SJCRH30 (cell line): ENCODE measurements at regions not wholly inside any gene's neighbourhood (a gene's known extent, or its start where the extent isn't known, plus 50 kb on each side); places are given as distances from the start of the nearest gene placed in this dataset.

ENCODE experiments used
- DNase-seq, 2 experiments: peaks; one replicate each; pipeline ENCODE4 v3.0.0-alpha.2; 2015 to 2020
- H3K27ac ChIP-seq: fragments of 250-450 bp; sonication (Bioruptor Pico); 2 replicates; pipeline ENCODE4 v1.5.1; 2020; ENCODE audit warnings: mild to moderate bottlenecking, moderate library complexity
- H3K27me3 ChIP-seq: fragments of 250-450 bp; sonication (Bioruptor Pico); 2 replicates; pipeline ENCODE4 v1.5.1; 2020; ENCODE audit warnings: mild to moderate bottlenecking, moderate library complexity
- H3K36me3 ChIP-seq: fragments of 250-450 bp; sonication (Bioruptor Pico); 2 replicates; pipeline ENCODE4 v1.5.1; 2020; ENCODE audit warnings: mild to moderate bottlenecking, moderate library complexity
- H3K4me1 ChIP-seq: fragments of 250-450 bp; sonication (Bioruptor Pico); 2 replicates; pipeline ENCODE4 v1.5.1; 2020; ENCODE audit warnings: mild to moderate bottlenecking, moderate library complexity
- H3K4me3 ChIP-seq: fragments of 250-450 bp; sonication (Bioruptor Pico); 2 replicates; pipeline ENCODE4 v1.5.1; 2020; ENCODE audit warnings: mild to moderate bottlenecking, moderate library complexity
- H3K9me3 ChIP-seq: fragments of 250-450 bp; sonication (Bioruptor Pico); replicated peaks from 2 replicates; pipeline ENCODE4 v1.5.1; 2020; ENCODE audit warnings: mild to moderate bottlenecking, moderate library complexity

DNA sequence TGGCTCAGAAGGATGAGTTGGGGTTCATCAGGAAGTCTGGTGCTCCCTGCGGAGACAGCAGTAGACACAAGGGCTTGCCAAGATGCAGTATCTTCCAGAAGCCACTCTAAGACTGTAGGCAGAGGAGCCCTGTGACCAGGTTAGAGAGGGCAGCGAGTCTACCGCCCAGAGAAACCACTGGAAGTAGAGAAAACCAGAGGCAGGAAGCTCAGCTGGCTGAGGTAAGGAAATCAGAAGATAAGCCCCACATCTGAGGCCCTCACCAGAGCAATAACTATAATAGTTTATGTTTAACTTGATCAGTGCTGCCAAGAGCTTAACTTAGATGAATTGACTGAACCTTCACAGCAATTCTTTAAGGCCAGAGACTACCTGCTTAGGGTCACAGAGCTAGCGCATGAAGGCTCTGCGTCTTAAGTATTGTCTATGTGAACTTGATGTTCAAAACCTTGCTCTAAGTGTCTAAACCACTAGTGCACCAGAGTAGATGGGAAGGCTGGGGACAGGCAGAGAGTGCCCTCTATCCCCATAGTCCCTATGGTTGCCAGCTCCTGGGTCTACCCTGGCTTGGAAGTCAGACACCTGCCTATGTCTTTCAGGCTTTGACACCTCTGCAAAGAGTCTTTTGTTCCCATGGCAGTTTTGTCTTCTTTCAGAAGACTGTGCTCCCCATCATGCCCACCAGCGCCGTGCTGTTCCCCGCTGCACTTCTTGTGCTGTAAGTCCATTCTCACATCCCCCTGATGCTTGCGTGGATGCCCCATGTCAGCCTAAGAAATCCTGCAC lies 228.2 kb upstream of the KLF4 start:
- Histone ChIP-seq H3K27ac (no peak overlapping the region), H3K4me1 (peaks cover 10% of the 10 kb centered on the region), H3K4me3 (no peak overlapping the region), H3K27me3 (no peaks in the 10 kb centered on the region), H3K9me3 (no peaks in the 10 kb centered on the region), H3K36me3 (no peaks in the 10 kb centered on the region)
- peak in 1 of 2 experiments; percentile 57 for DNase-seq

DNA sequence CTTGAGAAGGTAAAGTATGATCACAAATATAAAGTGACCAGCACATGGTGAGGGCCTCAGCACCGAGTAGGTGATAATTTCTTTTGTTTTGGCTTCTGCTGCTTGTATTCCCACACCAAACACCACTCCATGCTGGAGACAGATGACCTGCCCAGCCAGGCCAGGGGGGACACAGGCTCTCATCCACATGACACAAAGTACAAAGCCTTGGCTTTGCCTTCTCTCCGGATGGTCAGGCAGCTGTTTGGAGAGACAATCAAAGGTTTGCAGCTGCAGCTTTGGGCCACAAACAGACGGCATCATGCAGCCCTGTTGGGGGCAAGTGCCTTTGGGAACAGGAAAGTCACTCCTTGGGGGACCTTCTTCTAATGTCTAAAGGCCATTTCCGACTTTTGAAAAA lies 226.2 kb upstream of the KLF4 start:
- H3K27me3 ChIP-seq: no peaks in the 10 kb centered on the region
- peaks cover 28% of the 10 kb centered on the region for H3K4me1 ChIP-seq
- H3K27ac ChIP-seq: no peak overlapping the region
- no peaks in the 10 kb centered on the region for H3K36me3 ChIP-seq
- H3K9me3 ChIP-seq: no peaks in the 10 kb centered on the region
- DNase-seq: no peak
- H3K4me3 ChIP-seq: no peak overlapping the region

DNA sequence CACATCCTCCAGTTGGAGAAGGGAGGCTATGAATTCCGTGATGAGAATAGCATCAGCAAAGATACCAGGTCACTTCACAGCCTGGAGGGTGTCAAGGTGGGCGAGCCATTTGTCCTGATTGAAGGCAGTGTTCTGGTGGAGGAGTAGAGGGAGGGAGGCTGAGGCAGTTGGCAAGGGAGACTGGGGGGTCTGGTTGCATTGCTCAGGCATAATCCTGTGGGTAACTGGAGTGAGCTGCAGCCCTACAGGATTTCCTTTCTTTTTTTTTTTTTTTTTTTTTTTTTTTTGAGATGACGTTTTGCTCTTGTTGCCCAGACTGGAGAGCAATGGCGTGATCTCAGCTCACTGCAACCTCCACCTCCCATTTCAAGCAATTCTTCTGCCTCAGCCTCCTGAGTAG lies 223.9 kb upstream of the KLF4 start:
- H3K36me3 ChIP-seq: no peaks in the 10 kb centered on the region
- H3K27me3 ChIP-seq: no peaks in the 10 kb centered on the region
- H3K4me3 ChIP-seq: no peak overlapping the region
- H3K27ac ChIP-seq: no peak overlapping the region
- H3K4me1 ChIP-seq: peaks cover 27% of the 10 kb centered on the region
- no peak for DNase-seq
- no peaks in the 10 kb centered on the region for H3K9me3 ChIP-seq

DNA sequence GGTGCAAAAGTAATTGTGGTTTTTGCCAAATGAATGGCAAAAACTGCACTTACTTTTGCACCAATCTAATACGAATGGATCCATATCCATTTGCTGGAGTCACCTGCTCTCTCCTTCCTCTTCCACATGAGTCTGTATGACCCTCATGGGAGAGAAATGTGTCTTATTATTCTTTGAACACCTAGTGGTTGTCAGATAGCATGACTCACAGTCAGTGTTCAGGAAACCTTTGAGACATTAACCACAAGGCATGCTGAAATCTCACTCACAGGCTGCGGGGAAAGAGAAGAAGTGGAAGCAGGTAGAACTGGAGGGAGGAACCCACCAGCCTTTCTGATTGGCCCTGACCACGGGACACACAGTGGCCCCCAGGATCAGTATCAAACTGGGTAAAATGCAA lies 222.8 kb upstream of the KLF4 start:
- H3K36me3 ChIP-seq: no peaks in the 10 kb centered on the region
- H3K27ac ChIP-seq: no peak overlapping the region
- peaks cover 32% of the 10 kb centered on the region for H3K4me1 ChIP-seq
- no peaks in the 10 kb centered on the region for H3K9me3 ChIP-seq
- H3K27me3 ChIP-seq: no peaks in the 10 kb centered on the region
- H3K4me3 ChIP-seq: no peak overlapping the region
- DNase-seq: no peak

DNA sequence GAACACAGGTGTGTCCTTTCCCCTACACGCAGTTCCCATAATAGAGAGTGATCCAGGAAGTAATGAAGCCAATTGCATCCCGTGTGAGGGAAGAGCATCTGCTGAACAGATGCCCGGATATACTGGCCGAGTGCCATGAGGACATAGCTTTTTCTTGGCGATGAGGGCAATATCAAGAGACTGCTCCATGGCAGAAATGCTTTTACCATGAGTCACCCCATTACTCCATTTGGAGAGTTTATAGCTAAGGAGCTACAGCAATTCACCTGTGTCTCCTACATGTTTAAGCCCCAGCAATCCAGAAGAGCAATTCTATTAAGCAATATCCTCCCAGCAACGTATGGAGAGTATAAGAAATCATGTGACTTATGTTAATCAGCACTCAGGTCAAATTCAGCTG lies 222.0 kb upstream of the KLF4 start:
- no peak overlapping the region for H3K4me3 ChIP-seq
- peak overlapping the region; percentile 9; the same call in 1 of the 2 replicates for H3K27ac ChIP-seq

DNA sequence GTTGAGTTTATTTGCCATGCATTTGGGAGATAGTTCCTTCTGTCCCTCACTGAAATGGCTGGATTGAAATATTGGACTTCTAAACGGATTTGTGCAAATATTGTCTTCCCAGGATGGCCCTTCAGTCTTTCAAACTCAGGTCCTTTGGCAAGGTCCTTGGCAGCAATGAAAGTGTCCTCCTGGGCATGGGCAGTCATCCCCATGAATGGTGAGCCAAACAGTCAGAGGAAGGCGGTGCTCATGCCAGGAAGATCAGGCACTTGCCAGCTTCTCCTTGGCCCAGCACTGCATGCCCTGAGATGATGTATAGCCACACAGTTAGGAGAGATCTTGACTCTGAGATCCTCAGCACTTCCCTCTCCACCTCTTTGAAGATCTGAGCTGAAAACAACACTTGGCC lies 221.4 kb upstream of the KLF4 start:
- DNase-seq: no peak
- Histone ChIP-seq H3K9me3 (no peaks in the 10 kb centered on the region), H3K27me3 (no peaks in the 10 kb centered on the region), H3K36me3 (no peaks in the 10 kb centered on the region), H3K27ac (peak overlapping the region; percentile 9; the same call in 1 of the 2 replicates), H3K4me3 (no peak overlapping the region), H3K4me1 (peaks cover 40% of the 10 kb centered on the region)

More for the DNA sequence above, 222.0 kb upstream of the KLF4 start:
- Histone ChIP-seq H3K27me3 (no peaks in the 10 kb centered on the region), H3K36me3 (no peaks in the 10 kb centered on the region), H3K9me3 (no peaks in the 10 kb centered on the region), H3K4me1 (peaks cover 39% of the 10 kb centered on the region)
- DNase-seq: peak; percentile 86 to 87

DNA sequence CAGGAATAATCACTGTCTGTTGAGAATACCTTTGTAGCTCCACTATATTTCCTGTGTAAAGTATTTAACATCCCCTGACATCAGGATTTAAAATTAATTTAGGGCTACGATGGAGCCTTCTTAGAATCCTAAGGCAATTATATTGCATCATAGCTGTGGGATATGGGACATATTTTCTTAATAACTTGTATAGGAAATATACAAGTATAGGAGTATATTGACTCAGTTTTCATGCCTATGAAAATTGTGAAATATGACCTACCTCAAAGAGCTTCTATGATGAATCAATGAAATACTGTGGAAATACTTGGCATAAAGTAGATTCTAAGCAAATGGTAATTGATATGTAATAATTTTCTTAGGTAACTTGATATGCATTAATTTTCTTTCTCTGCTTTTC lies 221.0 kb upstream of the KLF4 start:
- Histone ChIP-seq H3K4me3 (no peak overlapping the region), H3K4me1 (peaks cover 40% of the 10 kb centered on the region), H3K9me3 (no peaks in the 10 kb centered on the region), H3K27ac (no peak overlapping the region), H3K36me3 (no peaks in the 10 kb centered on the region), H3K27me3 (no peaks in the 10 kb centered on the region)
- no peak for DNase-seq

DNA sequence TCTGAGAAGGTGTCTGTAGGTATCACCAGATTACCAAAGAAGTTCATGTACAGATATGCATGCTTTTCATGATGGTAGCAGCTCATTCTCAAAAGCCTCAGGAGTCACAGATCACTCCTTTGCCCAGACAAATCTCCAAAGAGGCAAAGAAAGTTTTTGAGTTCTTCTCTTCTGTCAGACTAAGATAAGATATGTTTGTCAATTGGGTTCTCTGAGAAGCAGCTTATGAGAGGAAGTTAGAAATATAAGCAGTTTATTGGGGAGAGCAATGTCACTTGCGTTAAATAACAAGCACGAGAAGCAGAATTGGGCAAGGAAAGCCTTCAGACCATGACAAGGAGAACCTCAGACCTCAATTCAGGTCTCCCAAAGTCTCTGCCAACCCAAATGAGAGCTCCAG lies 219.2 kb upstream of the KLF4 start:
- no peak for DNase-seq
- Histone ChIP-seq H3K9me3 (no peaks in the 10 kb centered on the region), H3K27me3 (no peaks in the 10 kb centered on the region), H3K4me1 (peaks cover 40% of the 10 kb centered on the region), H3K36me3 (no peaks in the 10 kb centered on the region), H3K27ac (no peak overlapping the region), H3K4me3 (no peak overlapping the region)

DNA sequence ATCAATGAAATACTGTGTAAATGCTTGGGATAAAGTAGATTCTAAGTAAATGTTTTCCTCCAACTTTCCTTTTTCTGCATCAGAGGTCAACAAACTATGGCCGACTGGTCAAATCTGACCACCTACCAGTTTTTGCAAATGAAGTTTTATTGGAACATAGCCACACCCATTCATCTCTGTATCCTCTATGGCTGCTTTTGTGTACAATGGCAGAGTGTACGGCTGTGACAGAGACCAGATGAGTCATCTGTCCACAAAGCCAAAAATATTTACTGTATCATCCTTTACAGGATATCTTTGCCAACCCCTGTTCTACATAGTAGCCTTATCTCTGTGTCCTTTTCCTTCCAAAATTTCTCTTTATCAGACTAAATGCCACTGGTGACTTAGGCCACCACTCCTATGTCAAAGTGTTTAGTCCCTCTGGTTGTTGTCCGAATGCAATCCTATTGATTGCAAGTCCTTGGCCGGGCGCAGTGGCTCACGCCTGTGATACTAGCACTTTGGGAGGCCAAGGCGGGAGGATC lies 218.4 kb upstream of the KLF4 start:
- Histone ChIP-seq H3K36me3 (no peaks in the 10 kb centered on the region), H3K4me1 (peaks cover 40% of the 10 kb centered on the region), H3K27me3 (no peaks in the 10 kb centered on the region), H3K27ac (peak overlapping the region; percentile 11; the same call in 1 of the 2 replicates), H3K4me3 (no peak overlapping the region), H3K9me3 (no peaks in the 10 kb centered on the region)
- peak in 1 of 2 experiments; percentile 52 for DNase-seq

DNA sequence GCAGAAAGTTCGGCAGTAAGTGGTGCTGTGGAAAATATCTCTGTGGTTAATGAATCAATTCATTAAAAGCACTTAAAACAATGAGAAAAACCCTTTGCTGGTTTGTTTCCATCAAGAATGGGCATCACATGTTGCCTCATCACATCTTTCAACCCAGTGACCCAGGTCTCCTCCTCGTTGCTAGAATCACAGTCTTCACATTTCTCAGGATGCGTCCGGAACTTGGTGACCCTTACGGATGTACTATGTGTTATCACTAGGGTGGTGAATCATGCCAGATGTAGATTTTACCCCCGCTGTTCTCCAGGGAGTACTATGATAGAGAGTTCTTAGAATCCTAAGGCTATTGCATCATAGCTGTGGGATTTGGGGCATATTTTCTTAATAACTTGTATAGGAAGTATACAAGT lies 217.9 kb upstream of the KLF4 start:
- peak; percentile 28 to 35 for DNase-seq
- no peaks in the 10 kb centered on the region for H3K27me3 ChIP-seq
- no peaks in the 10 kb centered on the region for H3K36me3 ChIP-seq
- H3K27ac ChIP-seq: peak overlapping the region; percentile 11; the same call in 1 of the 2 replicates
- no peaks in the 10 kb centered on the region for H3K9me3 ChIP-seq
- H3K4me3 ChIP-seq: no peak overlapping the region
- peaks cover 39% of the 10 kb centered on the region for H3K4me1 ChIP-seq

DNA sequence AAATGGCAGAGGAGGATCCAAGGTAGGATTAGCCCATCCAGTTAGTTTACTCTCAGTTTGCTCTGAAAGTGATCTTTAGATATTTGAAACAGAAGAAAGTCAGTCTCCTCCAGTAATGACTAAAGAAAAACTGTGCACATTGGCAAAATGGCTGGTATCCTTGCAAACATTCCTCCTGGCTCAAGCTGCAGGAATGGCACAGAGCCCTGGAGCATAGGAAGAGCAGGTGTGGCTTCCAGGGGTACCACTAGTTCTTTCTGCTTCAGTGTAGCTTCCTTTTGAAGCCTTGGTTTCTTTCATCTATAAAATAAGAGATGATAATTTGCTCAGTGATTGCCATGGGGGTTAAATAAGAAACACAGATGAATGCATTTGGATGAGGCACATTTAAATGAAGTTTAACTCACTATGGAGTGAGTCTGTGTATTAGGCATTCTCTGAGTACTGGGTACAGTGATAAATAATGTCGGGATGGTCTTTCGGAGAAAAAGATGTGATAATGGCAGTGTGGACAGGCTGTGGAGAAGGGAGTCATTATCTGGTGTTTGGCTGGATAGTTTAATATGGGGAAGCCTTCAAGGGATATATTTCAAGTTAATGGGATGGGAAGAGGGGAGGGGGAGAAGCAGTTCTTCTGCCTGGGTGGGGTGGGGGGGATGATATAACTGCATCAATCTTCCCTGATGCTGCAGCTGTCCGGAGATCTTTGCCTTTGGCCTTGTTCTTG lies 217.3 kb upstream of the KLF4 start:
- Histone ChIP-seq H3K4me3 (no peak overlapping the region), H3K9me3 (no peaks in the 10 kb centered on the region), H3K4me1 (peaks cover 33% of the 10 kb centered on the region), H3K27ac (no peak overlapping the region), H3K36me3 (no peaks in the 10 kb centered on the region), H3K27me3 (no peaks in the 10 kb centered on the region)
- no peak for DNase-seq

DNA sequence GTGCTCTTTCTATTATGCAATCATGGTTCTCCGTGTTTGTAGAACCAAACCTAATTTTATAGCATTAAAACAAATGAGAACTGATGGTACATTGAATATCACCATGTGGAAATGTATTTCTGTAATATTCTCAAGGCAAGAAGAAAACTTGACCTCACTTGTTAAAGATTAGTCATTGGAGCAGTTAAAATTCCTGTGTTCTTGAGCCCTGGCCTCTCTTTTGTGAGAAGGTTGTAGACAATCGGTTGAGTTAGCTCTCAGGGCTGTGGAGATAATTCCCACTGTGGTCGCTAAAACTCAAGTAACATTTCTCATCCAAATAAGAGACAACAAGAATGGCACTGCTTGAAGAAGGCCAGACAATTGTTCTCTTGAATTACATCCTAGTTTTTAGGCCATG lies 216.0 kb upstream of the KLF4 start:
- Histone ChIP-seq H3K4me1 (peaks cover 21% of the 10 kb centered on the region), H3K27me3 (no peaks in the 10 kb centered on the region), H3K27ac (no peak overlapping the region), H3K9me3 (no peaks in the 10 kb centered on the region), H3K4me3 (no peak overlapping the region), H3K36me3 (no peaks in the 10 kb centered on the region)
- DNase-seq: no peak

DNA sequence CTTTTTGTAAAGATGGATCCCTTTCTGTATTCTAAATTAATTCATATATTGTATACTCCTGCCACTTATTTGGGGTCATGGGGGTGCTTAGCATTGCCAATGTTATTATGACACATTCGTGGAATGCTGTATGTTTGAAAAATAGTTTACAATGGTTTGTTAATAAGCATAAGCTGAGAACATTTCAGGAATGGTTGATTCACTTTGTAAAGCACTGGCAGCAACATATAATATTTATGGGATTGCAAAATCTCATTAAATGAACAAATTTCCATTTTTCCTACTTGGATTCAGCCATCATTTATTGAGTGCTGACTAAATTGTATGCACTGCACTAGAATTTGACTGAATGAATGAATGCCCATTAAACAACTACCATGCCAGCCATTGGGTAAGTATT lies 215.2 kb upstream of the KLF4 start:
- Histone ChIP-seq H3K4me1 (peaks cover 21% of the 10 kb centered on the region), H3K27ac (no peak overlapping the region), H3K9me3 (no peaks in the 10 kb centered on the region), H3K4me3 (no peak overlapping the region), H3K27me3 (no peaks in the 10 kb centered on the region), H3K36me3 (no peaks in the 10 kb centered on the region)
- DNase-seq: no peak

DNA sequence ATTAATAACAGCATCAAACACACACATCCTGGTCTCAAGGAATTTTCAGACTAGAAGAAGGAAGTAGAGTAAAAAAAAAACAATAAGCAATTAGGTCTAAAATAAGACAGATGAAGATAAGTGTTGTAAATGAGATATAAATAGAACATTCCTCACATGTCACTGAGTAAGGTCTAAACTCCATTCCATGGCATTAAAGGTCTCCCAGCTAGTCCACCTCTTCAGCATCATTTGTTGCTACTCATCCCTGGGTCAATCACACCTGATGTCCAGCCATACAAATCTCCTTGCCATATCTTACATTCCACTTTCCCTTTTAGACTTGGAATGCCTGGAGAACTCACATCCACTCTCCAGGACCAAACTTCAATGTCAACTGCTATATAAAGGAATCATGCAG lies 214.1 kb upstream of the KLF4 start:
- DNase-seq: no peak
- Histone ChIP-seq H3K9me3 (no peaks in the 10 kb centered on the region), H3K4me3 (no peak overlapping the region)

DNA sequence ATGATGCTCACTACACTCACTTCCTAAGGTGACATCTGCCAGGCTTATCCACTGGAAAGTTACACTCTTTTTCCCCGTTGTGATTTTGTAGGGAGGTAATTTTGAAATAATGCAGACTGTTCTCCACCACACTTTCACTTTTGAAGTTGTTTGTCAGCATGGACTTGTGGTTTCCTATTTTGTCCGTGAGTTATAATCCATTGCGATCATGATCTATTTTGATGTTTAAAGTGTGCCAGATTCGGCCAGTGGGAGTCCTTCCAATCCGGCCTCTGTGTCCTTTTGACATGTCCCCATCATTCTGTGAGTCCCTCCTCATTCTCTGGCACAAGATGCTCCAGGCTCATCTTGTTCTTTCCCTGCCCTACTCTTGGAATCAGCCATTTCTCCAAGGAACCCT lies 211.3 kb upstream of the KLF4 start:
- Histone ChIP-seq H3K27me3 (no peaks in the 10 kb centered on the region), H3K9me3 (no peaks in the 10 kb centered on the region), H3K4me3 (no peak overlapping the region), H3K4me1 (no peaks in the 10 kb centered on the region), H3K36me3 (no peaks in the 10 kb centered on the region), H3K27ac (no peak overlapping the region)
- DNase-seq: no peak

More for the DNA sequence above, 214.1 kb upstream of the KLF4 start:
- Histone ChIP-seq H3K27me3 (no peaks in the 10 kb centered on the region), H3K4me1 (peaks cover 19% of the 10 kb centered on the region), H3K27ac (no peak overlapping the region), H3K36me3 (no peaks in the 10 kb centered on the region)
